ENCODE measurements at regions not wholly inside any gene's neighbourhood (a gene's known extent, or its start where the extent isn't known, plus 50 kb on each side); places are given as distances from the start of the nearest gene placed in this dataset.

GRCh38 chr3:187925326-187925725, 180.1 kb upstream of the BCL6 start:
- TF ChIP-seq JUND (IDR thresholded peaks at IDR 0.05): no peak
- Histone ChIP-seq H3K27ac (ENCODE audit: low read depth in 1 of 2, low read length in 2 of 2) (no peak overlapping the region), H3K4me1 (ENCODE audit: control insufficient read depth in 4 of 4, insufficient read depth in 4 of 4, low read length in 3 of 4) (no peaks in the 10 kb centered on the region), H3K9ac (ENCODE audit: low read depth in 1 of 2, low read length in 2 of 2) (no peak overlapping the region), H3K27me3 (ENCODE audit: control insufficient read depth in 4 of 4, insufficient read depth in 4 of 4, low read length in 3 of 4) (no peaks in the 10 kb centered on the region), H3K9me3 (ENCODE audit: control insufficient read depth in 4 of 4, low read length in 3 of 4) (peaks cover 0 to 6% (median 0%) of the 10 kb centered on the region in 4 donors), H3K36me3 (ENCODE audit: control insufficient read depth in 4 of 4, insufficient read depth in 3 of 4, low read depth in 1 of 4, low read length in 3 of 4) (no peaks in the 10 kb centered on the region), H3K4me3 (ENCODE audit: low read depth in 1 of 3, low read length in 3 of 3) (no peak overlapping the region)
- no peak for DNase-seq (ENCODE audit: low spot score)
- WGBS: 94% methylated on average over 1 of the region's 1 CpG

- no peak for DNase-seq (ENCODE audit: low spot score)
- Histone ChIP-seq H3K27ac (ENCODE audit: low read depth in 1 of 2, low read length in 2 of 2) (no peak overlapping the region), H3K36me3 (ENCODE audit: control insufficient read depth in 4 of 4, insufficient read depth in 3 of 4, low read depth in 1 of 4, low read length in 3 of 4) (no peaks in the 10 kb centered on the region), H3K4me3 (ENCODE audit: low read depth in 1 of 3, low read length in 3 of 3) (no peak overlapping the region), H3K4me1 (ENCODE audit: control insufficient read depth in 4 of 4, insufficient read depth in 4 of 4, low read length in 3 of 4) (no peaks in the 10 kb centered on the region), H3K9ac (ENCODE audit: low read depth in 1 of 2, low read length in 2 of 2) (no peak overlapping the region), H3K27me3 (ENCODE audit: control insufficient read depth in 4 of 4, insufficient read depth in 4 of 4, low read length in 3 of 4) (no peaks in the 10 kb centered on the region), H3K9me3 (ENCODE audit: control insufficient read depth in 4 of 4, low read length in 3 of 4) (peaks cover 0 to 6% (median 0%) of the 10 kb centered on the region in 4 donors)
- WGBS: 85% methylated on average over 3 of the region's 3 CpGs
- TF ChIP-seq MAX (IDR thresholded peaks at IDR 0.05) (no peak), GABPA (IDR thresholded peaks at IDR 0.05 in 1 of 2, conservative IDR thresholded peaks at IDR 0.05 in 1 of 2) (no peak), RXRA (IDR thresholded peaks at IDR 0.05) (no peak), HNF4A (conservative IDR thresholded peaks at IDR 0.05) (no peak), EGR1 (IDR thresholded peaks at IDR 0.05; ENCODE audit: low read depth in 2 of 2) (no peak), HNF4G (IDR thresholded peaks at IDR 0.05) (no peak), YY1 (IDR thresholded peaks at IDR 0.05) (no peak), FOXA2 (IDR thresholded peaks at IDR 0.05) (no peak), TAF1 (conservative IDR thresholded peaks at IDR 0.05) (no peak), FOXA1 (IDR thresholded peaks at IDR 0.05) (no peak), CTCF (IDR thresholded peaks at IDR 0.05; ENCODE audit: low read depth, low read length, missing input control) (no peak), RAD21 (IDR thresholded peaks at IDR 0.05) (no peak), REST (IDR thresholded peaks at IDR 0.05) (no peak)
Observed at GRCh38 chr3:187926620-187927019, 181.4 kb upstream of the BCL6 start.

GRCh38 chr3:187927565-187927964, 182.3 kb upstream of the BCL6 start:
- DNase-seq (ENCODE audit: low spot score): no peak
- H3K27me3 ChIP-seq (ENCODE audit: control insufficient read depth in 4 of 4, insufficient read depth in 4 of 4, low read length in 3 of 4): no peaks in the 10 kb centered on the region
- H3K4me3 ChIP-seq (ENCODE audit: low read depth in 1 of 3, low read length in 3 of 3): no peak overlapping the region
- whole genome bisulfite sequencing: 93% methylated on average over 1 of the region's 1 CpG
- no peaks in the 10 kb centered on the region for H3K4me1 ChIP-seq (ENCODE audit: control insufficient read depth in 4 of 4, insufficient read depth in 4 of 4, low read length in 3 of 4)
- TF ChIP-seq HNF4G (IDR thresholded peaks at IDR 0.05) (no peak), JUND (IDR thresholded peaks at IDR 0.05) (no peak), SP1 (IDR thresholded peaks at IDR 0.05) (no peak)
- peaks cover 0 to 6% (median 0%) of the 10 kb centered on the region in 4 donors for H3K9me3 ChIP-seq (ENCODE audit: control insufficient read depth in 4 of 4, low read length in 3 of 4)
- no peak overlapping the region for H3K9ac ChIP-seq (ENCODE audit: low read depth in 1 of 2, low read length in 2 of 2)
- no peak overlapping the region for H3K27ac ChIP-seq (ENCODE audit: low read depth in 1 of 2, low read length in 2 of 2)
- no peaks in the 10 kb centered on the region for H3K36me3 ChIP-seq (ENCODE audit: control insufficient read depth in 4 of 4, insufficient read depth in 3 of 4, low read depth in 1 of 4, low read length in 3 of 4)

All from liver (tissue), 8 donors.